ENCODE measurements at regions not wholly inside any gene's neighbourhood (a gene's known extent, or its start where the extent isn't known, plus 50 kb on each side); places are given as distances from the start of the nearest gene placed in this dataset.

DNA sequence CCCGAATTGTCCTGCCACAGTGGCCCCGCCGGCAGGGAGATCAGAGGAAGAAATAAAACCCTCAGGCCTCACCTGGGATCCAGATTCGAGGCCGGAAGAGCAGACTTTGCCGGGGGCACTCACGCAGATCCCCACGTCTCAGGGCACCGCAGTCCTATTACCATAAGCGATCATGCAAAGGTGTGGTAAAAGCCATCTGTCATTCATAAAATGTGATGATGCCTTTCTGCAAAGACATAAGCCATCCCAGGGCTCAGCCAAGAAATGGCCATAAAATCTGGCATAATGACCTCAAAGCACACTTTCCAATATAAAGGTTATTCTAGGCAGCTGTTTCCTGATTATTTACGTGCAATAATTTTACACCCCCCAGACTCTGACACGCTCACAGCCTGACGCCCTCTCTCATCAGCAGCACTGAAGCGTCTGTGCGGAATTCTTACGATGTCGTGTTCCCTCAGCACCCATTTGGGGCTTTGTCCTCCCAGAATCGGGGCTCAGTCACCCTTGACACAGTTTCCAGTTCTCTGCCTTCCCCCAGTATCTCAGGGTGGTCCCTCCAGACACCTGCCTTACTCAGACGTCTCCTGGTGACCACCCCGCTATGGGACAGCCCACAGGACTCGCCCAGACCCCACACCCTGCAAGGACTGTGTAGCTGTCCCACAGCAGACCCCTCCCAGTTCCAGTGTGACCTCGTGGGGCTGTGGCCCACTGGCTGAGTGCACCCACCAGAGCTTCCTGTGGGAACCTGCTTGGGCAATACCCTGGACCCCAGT is 74.3 kb upstream of the FAM20C start:
- H3K27ac ChIP-seq, result no peak overlapping the region
- no peak for DNase-seq (ENCODE audit: low read depth, low spot score)

DNA sequence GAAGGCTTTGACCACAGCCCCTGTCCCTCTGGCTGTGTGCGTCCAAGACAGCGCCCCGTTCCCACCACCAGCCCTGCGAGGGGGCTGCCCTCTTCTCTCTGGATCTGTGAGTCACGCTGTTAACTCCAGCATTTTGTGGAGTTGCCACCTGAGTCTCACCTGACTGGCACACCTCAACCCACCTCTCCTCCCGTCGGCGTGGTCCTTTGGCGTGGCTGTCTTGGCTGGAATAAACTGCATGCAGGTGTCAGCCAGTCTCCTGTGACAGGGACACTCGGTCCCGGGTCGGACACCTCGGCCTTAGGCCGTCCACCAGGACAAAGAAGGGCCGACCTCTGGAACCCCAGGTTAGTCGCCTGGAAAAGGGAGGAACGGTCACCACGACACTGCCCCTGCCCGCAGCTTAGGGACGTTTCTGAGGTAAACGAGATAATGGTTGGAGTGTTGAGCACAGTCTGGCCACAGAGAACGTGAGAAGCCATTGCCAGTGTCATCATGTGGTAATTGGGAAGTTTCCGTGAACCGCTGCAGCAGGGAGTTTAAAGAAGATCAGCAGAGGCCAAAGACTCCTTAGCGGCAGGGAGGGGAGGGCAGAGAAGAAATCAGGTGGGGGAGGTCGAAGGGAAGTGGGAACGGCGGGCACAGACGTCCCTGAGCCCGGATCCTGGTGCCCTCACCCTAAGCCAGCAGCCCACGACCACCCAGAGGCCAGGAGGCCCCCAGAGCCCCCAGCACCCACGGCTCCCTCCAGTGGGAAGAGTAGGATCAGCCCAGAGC is 73.6 kb upstream of the FAM20C start:
- no peak overlapping the region for H3K27ac ChIP-seq
- DNase-seq (ENCODE audit: low read depth, low spot score), result no peak

DNA sequence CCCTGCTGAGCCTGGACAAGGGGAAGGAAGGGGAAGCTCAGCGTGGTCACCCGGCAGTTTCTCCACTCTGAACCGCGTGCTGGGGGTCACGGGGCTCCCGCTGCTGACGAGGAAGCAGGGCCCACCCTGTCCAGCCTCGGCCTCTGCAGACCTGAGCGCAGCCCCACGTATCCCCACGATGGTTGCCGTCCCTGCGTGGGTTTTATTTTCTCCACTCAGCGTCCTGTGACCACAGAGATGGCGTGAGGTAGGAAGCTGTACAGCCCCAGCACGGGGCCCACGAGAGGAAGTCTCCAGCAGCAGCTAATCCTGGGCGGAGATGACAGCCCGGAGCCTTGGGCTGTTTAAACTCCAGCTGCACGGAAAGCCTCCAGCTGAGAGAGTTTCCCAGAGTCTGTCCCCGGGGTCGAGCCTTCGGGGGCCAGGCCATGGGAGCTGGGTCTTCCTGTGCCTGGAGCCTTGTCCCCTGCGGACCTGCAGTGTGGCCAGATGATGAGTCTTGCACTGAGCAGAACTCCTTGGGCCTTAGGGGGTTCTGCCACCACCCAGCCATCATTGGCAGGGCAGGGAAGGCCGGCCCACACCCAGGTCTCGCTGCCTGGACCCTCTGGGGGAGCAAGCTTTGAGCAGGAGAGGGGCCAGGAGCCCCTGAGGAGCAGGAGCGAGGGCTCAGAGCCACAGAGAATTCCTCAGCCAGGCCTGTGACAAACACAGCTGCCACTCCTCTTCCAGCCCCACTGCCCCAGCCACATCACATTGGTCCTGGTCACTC is 72.8 kb upstream of the FAM20C start:
- no peak overlapping the region for H3K27ac ChIP-seq

DNA sequence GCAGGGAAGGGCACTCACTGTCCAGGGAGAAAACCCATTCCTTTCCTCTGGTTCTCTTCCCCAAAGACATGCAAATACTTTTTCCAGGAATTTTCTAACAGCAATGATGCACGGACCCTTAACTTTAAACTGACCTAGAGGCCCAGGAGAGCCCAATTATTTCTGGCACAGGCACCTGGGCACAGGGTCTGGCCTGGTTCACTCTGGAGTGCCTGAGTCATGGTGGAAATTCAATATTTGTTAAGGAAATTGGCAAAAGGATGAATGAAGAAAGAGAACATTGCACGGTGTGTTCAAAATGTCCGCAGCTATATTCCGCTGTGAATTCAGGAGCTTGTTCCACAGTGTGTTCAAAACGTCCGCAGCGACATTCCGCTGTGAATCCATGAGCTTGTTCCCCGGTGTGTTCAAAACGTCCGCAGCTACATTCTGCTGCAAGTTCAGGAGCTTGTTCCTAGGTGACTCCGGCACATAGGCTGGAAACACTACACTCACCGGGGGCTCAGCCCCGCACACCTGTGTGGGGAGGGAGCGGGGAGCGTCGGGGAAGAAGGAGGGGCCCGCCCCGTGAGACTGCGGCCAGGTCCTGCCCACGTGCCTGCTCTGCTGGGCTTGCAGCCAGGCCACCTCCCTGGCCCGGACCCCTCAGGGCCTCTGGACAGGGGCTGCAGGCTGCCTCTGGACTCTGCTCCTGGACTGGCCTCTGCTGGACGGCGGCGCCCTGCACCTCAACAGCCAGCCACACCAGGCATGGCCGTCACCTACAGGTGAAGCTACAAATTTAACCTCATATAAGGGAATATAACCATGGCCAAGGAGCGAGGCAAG is 72.0 kb upstream of the FAM20C start:
- no peak for DNase-seq (ENCODE audit: low read depth, low spot score)
- no peak overlapping the region for H3K27ac ChIP-seq

More for the DNA sequence above, 72.8 kb upstream of the FAM20C start:
- DNase-seq (ENCODE audit: low read depth, low spot score), result no peak

DNA sequence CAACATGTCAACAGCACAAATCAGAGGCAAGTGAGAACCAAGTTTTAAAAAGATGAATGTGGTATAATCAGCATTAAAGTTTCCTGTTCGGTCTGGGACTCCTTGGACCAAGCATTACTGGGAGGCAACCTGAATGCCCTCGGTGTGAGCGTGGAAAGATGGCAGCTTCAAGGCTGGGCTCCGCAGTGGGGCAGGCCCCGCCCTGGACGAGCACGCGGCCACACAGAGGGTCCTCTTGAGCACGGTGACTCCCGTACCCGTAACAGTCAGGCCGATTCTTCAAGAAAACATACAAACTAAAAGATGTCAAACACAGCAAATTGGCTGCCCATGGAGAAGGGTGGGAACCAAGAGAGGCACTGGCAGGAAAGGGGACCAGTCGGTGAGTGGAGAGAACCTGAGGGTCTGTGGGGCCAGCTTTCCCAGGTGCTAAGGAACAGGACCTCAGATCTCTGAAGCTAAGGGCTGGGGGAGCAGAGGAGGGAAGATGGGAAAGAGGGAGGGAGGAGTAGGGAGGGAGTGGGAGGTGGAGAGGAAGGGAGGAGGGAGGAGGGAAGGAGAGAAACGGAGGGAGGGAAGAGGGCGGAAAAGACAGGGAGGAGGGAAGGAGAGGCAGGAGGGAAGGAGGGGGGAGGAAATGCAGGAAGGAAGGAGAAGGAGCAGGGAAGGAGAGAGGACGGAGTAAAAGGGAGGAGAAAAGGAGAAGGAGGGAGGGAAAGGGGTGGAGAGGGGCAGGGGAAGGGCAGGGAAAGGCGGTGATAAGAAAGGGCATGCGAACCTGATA is 71.2 kb upstream of the FAM20C start:
- DNase-seq (ENCODE audit: low read depth, low spot score), result no peak
- H3K27ac ChIP-seq, result no peak overlapping the region

DNA sequence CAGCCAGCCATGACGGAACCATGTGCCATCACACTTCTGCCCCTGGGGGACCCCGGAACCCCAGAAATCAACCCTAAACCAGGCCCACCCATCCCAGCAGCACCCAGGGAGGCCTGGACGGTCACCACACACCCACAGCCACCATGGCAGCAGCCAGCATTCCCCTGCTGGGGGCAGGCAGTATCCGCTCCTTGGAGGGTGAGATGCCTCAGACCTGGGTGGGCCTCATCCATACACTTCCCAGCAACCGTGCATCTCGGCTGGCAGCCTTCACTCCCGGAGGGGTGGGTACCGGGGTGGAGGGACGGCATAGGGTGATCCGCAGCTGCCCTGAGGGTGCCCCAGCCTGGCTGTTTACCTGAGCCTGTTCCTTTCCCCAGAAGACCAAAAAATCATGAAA is 69.1 kb upstream of the FAM20C start:
- DNase-seq (ENCODE audit: low read depth, low spot score), result no peak
- H3K27ac ChIP-seq, result no peak overlapping the region

DNA sequence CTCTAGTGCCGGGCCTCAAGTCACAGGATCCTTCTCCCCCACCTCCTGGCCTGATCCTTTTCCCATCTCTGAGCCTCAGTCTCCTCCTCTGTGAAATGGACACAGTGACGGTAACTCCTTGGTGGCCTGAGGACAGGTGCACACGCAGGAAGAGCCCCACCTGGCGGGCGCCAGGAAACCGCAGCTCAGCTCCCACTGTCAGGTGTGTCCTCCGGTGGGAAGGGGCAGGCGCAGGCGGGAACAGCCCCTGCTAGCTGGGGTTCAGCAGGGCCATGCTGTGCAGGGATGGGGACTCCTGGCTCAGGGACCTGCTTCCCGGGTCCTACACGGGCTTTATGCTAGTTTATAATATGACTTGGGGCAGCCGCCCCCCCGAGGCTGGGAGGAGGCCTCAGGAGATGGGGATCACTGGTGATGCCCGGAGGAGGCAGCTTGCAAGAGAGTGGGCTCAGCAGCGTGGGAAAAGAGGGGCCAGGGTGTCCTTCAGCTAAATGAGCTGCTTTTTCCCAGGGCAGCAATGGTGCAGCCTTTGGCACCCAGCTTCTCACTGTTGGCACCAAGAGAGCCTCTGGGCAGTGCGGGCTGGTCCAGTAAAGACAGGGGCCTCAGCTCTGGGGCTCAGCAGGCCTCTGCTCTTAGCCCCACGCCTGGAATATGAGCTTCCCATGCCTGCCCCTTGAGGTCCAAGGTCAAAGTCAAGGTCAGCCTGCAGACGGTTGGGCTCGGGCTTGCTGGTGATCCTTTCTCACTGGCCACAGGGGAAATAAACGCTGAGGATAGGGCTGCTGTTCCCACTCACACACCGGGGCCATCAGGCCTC is 68.0 kb upstream of the FAM20C start:
- no peak overlapping the region for H3K27ac ChIP-seq
- DNase-seq (ENCODE audit: low read depth, low spot score), result no peak

DNA sequence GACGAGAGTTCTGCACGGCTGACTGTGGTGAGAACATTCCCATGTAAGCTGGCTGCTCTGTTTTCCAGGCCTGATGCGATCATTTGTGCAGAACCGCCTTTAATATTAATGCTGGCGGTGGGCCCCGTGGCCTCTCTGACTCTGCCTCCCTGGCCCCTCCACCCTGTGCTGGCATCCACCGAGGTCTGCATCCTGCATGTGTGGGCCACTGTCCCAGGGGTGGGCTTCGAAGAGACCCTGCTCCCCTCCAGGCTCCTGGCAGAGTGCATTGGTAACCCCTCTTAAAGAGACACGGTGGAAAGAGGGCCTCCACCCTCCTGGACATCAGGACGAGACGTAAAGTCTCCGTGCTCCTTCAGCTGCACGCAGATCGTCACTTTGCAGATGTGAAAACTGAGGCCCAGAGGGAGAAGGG is 67.3 kb upstream of the FAM20C start:
- H3K27ac ChIP-seq, result no peak overlapping the region
- no peak for DNase-seq (ENCODE audit: low read depth, low spot score)

DNA sequence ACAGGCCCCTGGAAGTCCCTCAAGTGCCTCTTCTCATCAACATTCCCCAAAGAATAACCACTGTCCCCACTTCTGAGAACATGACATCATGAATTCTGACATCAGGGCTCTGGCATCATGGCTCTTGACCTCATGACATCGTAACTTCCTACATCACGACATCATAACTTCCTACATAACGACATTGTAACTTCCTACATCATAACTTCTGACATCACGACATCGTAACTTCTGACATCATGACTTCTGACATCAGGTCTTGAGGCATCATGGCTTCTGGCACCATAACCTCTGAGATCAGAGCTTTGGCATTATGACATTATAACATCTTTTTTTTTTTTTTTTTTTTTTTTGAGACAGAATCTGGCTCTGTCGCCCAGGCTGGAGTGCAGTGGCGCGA is 66.7 kb upstream of the FAM20C start:
- H3K27ac ChIP-seq, result no peak overlapping the region
- DNase-seq (ENCODE audit: low read depth, low spot score), result no peak

DNA sequence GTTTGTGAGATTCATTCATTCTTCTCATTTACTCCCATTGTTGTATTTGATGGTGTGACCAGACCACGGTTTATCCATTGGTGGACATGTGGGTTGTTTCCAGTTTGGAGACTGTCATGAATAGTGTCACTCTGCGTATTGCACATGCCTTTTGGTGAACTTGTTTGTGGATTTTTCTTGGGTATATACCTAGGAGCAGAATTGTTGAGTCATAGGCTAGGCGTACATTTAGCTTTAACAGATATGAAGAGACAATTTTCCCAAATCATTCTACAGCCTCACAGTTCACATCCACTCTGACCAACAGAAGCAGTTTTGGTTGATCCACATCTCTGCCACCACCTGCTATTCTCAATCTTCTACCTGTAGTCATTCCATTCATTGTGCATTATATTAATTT is 66.0 kb upstream of the FAM20C start:
- no peak overlapping the region for H3K27ac ChIP-seq
- DNase-seq (ENCODE audit: low read depth, low spot score), result no peak

DNA sequence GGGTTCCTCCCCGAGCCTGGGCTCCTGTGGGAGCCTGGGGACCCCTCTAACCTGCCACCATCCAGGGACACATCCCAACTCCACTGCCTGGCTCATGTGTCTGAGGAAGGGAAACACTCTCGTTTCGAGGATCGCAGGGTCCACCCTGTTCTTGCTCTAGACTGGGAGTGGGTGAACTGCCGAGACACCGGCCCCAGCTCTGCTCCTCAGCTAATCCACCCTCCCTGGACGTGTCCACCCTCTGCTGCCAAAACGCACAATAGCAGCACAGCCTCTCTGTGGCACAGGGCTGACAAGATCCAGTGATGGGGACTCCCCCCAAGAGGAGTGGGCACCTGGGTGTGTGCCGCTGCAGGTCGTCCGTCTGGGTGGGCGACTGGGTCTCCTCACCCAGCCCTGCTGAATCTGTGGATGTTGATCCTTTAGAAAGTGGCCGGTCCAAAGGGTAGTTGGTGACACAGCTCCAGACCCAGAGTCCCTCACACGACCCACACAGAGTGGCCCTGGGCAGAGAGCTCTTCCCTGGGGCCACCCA is 65.2 kb upstream of the FAM20C start:
- DNase-seq (ENCODE audit: low read depth, low spot score), result no peak
- no peak overlapping the region for H3K27ac ChIP-seq

DNA sequence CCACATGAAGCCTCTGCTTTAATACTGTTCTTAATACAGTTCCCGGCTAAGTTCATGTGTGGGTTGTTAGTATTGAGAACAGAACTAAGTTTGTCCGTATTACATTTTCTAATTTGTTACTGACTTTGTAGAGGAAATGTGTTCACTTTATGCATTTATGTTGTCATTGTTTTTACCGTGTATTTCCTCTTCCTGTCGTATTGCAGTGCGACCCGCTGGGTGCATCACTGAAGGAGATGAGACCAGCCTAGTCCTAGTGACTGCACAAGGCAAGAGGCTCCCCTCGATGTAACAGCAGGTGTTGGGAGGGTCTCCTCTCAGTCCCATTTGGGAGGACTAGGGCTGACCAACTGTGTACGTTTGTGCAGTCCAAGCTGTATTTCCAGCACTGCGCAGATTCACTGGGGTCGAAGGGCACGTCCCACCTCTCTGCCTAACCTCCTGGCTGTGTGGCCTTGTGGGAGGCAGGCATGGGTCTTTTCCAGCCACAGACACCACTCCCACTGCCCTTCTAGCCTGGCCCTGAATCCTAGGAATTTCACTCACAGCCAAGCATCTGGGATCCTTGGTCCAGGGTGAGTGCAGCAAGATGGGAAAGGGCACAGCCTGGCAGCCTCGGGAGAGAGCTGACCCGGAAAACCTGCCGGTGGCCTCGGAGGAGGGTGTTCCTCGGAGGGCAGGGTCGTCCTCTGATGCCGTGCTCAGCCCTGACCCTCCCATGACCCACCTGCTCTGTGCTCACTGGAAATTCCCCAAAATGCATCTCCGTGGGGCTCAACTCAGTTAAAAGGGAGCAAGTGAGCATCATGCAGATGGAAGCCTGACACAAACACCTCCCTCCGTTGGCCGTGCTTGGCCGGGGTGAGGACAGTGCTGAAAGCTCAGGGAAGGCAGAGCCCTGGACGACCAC is 63.9 kb upstream of the FAM20C start:
- no peak for DNase-seq (ENCODE audit: low read depth, low spot score)
- H3K27ac ChIP-seq, result no peak overlapping the region

DNA sequence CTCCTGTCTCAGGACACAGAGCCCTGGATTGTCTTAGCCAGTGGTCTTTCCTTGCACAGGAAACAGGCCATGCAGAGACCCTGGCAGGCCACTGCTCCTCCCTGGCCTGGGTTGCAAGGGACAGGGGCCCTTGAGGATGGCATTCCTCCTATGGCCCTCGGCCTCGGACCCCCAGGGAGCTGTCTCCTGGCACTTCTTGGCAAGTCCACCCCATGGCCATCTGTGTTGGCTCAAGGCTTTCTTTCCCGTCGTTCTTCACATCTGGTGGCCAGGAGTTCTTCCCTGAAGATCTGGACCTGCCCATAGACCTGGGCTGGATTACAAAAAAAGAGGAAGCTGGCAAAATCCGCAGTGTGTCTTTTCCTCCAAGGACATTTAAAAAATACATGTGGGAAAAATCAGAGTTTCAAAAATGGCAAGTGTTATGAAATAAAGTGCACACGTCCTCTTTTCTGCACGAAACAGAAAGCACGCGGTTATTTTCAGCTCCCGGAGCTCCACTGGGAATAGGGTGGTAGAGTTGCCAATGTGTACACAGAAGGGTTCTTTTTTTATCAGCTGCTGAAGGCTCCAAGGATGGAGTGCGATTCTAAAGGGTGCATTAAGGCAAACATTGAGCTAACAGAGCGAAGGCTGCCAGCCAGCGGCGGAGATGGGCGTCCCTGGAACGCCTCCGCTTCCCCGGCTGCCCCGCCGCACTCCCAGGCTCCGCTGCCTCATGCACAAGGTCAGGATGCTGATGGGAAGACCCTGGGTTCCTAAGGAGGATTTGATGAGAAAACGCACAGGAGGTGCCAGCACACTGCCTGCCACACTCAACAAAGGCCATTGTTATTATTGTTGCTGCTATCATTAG is 62.8 kb upstream of the FAM20C start:
- DNase-seq (ENCODE audit: low read depth, low spot score), result no peak
- H3K27ac ChIP-seq, result no peak overlapping the region

DNA sequence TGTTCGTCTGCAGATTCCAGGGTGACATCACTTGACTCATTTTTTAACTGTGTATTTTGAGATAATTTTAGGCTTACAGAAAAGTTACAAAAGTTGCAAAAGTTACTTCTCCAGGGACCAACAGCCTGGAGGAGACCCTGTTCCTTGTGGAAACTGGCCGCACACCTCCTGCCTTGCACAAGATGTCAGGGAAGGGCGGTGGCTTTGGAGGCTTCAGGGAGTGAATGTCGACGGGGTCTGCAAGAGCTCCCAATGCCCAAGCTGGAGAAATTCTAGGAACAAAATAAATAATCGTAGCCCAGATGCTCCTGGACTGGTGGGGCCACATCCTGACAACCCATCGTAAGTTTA is 62.2 kb upstream of the FAM20C start:
- no peak for DNase-seq (ENCODE audit: low read depth, low spot score)
- no peak overlapping the region for H3K27ac ChIP-seq

DNA sequence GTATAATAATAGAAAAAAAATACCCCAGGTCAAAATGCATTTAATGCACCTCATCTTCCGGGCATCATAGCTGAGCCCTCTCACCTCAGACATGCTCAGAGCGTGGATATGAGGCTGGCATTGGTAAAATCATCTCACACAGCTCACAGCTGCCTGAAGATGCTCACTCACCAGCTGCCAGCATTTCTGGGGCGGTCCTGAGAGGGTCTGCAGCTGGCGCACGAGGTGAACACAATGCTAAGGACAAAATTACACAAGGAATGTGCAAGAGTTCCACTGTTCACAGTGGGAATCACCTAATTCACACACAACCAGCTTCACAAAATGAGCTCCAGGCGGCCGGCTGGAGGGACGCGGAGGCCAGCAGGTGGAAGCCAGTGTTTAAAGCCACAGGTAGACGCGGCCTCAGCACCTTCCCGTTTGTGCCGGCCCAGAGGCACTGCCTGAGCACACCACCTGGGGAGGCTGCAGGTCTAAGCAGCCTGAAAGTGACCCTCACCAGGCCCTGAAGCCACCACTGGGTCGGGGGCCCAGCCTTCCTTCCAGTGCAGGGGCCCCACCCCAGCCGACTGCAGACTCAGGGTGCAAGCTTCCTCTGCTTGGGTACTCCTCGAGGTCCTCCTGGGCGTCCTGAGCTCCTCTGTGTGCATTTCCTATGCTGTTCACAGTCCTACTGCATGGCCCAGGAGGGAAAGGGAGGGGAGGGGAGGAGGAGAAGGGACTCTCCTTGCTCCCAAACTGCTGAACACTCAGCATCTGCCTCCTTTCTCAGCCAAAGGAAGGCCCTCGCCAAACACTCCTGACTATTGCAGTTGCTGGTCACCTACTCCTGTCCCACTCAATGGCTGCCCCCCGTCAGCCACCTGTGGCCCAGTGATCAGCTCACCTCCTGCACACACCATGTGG is 61.2 kb upstream of the FAM20C start:
- DNase-seq (ENCODE audit: low read depth, low spot score), result no peak
- no peak overlapping the region for H3K27ac ChIP-seq

All from epithelial cell of prostate (primary cell).